Stimulated activated CD4-positive, alpha-beta T cell treated with anti-CD3 and anti-CD28 coated beads, TNF-alpha, amount 100 ng/mL, for 24 hours (primary cell): ENCODE measurements at regions not wholly inside any gene's neighbourhood (a gene's known extent, or its start where the extent isn't known, plus 50 kb on each side); places are given as distances from the start of the nearest gene placed in this dataset.
"Not testable (repeated sequence)": the region's sequence is repeated elsewhere in the genome, so short reads cannot be mapped to it uniquely, and the experiment has no call there.

Experiments used
- DNase-seq, 3 experiments: peaks; one replicate each; pipeline ENCODE4 v3.0.0-alpha.2; 2020; ENCODE audit warnings: low read depth in 3 of 3

GRCh38 chr3:81865164-81865563, 103.7 kb upstream of the GBE1 start:
- DNase-seq, result not testable (repeated sequence)

- no peak for DNase-seq
These were observed 102.8 kb upstream of the GBE1 start for GRCh38 chr3:81864272-81864671.

GRCh38 chr3:81863756-81864155, 102.3 kb upstream of the GBE1 start:
- DNase-seq, result no peak

GRCh38 chr3:81861593-81861992, 100.1 kb upstream of the GBE1 start:
- DNase-seq, result no peak

- no peak for DNase-seq
These were observed 98.1 kb upstream of the GBE1 start for GRCh38 chr3:81859524-81859923.

GRCh38 chr3:81853431-81853830, 92.0 kb upstream of the GBE1 start:
- DNase-seq, result no peak

- no peak for DNase-seq
These were observed 89.7 kb upstream of the GBE1 start for GRCh38 chr3:81851176-81851575.

GRCh38 chr3:81846988-81847387, 85.5 kb upstream of the GBE1 start:
- DNase-seq, result no peak

GRCh38 chr3:81841540-81841939, 80.1 kb upstream of the GBE1 start:
- no peak for DNase-seq

GRCh38 chr3:81839504-81840094, 78.2 kb upstream of the GBE1 start:
- DNase-seq, result no peak

- DNase-seq, result no peak
These were observed 77.0 kb upstream of the GBE1 start for GRCh38 chr3:81838457-81838856.

GRCh38 chr3:81837071-81837593, 75.7 kb upstream of the GBE1 start:
- DNase-seq, result no peak

GRCh38 chr3:81829937-81830336, 68.5 kb upstream of the GBE1 start:
- no peak for DNase-seq

- DNase-seq, result not testable (repeated sequence)
These were observed 67.8 kb upstream of the GBE1 start for GRCh38 chr3:81829272-81829671.

GRCh38 chr3:81823882-81824395, 62.5 kb upstream of the GBE1 start:
- no peak for DNase-seq

- DNase-seq, result no peak
These were observed 61.6 kb upstream of the GBE1 start for GRCh38 chr3:81823086-81823485.

- no peak for DNase-seq
These were observed 55.2 kb upstream of the GBE1 start for GRCh38 chr3:81816473-81817250.

- DNase-seq, result not testable (repeated sequence)
These were observed 50.7 kb upstream of the GBE1 start for GRCh38 chr3:81812098-81812497.
